ENCODE measurements at regions not wholly inside any gene's neighbourhood (a gene's known extent, or its start where the extent isn't known, plus 50 kb on each side); places are given as distances from the start of the nearest gene placed in this dataset.

DNA sequence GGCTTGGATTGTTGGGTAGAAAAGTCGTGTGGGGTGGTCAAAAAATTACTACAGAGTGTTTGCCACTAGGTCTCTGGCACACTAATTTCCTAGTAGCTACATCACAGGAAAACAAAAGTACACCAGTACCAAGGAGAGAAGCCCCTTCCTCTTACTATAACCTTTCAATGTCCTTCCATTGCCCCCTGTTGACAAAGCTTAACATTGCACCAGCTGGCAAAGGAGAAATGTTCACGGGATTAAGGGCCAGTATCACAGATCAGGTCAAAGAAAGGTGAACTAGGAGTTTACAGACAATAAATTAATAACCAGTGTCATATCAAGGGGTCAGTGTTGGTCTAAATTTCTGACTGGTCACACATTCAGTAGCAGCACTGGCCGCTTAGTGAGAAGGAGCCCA, 1139.6 kb upstream of the FAM98A start:
- H3K4me3 ChIP-seq (ENCODE audit: low read length), result no peak overlapping the region
- no peak for DNase-seq (ENCODE audit: low read depth)
- TF ChIP-seq, protein P1, sequence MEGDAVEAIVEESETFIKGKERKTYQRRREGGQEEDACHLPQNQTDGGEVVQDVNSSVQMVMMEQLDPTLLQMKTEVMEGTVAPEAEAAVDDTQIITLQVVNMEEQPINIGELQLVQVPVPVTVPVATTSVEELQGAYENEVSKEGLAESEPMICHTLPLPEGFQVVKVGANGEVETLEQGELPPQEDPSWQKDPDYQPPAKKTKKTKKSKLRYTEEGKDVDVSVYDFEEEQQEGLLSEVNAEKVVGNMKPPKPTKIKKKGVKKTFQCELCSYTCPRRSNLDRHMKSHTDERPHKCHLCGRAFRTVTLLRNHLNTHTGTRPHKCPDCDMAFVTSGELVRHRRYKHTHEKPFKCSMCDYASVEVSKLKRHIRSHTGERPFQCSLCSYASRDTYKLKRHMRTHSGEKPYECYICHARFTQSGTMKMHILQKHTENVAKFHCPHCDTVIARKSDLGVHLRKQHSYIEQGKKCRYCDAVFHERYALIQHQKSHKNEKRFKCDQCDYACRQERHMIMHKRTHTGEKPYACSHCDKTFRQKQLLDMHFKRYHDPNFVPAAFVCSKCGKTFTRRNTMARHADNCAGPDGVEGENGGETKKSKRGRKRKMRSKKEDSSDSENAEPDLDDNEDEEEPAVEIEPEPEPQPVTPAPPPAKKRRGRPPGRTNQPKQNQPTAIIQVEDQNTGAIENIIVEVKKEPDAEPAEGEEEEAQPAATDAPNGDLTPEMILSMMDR (IDR thresholded peaks at IDR 0.05; ENCODE audit: insufficient read depth, low read depth, low read length, missing control alignments), result no peak

DNA sequence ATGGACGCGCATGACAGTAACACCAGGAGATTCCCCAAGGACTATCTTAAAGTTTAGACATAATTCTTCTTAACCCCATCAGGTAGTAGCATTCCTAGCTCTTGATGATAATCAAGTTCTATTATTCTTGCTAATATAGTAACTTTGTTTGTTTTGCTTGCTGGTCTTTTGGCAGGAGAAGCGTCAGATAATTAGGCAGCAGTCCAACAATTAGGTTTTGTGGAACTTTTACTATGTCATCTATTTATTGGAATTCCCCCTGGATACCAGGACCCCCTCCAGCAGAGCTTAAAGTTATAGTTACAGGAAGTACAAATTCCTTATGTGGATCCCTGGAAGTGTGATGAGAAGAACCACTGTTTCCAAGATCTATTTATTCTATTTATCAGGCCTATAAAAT, 1138.0 kb upstream of the FAM98A start:
- TF ChIP-seq, protein P1 (IDR thresholded peaks at IDR 0.05; ENCODE audit: insufficient read depth, low read depth, low read length, missing control alignments), result no peak
- no peak for DNase-seq (ENCODE audit: low read depth)
- H3K4me3 ChIP-seq (ENCODE audit: low read length), result no peak overlapping the region

DNA sequence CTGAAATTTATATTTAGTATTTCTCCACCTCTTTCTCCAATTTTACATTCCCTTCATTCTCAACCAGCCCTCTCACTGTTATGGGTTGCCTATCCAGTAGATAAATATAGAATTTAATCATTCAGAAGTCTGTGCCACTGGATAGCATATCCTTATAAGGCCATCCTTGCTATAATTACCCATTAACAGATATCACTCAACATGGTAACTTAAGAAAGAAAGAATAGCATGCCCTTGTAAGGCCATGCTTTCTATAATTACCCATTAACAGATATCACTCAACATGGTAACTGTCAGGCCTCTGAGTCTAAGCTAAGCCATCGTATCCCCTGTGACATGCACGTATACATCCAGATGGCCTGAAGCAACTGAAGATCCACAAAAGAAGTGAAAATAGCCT, 1137.4 kb upstream of the FAM98A start:
- no peak overlapping the region for H3K4me3 ChIP-seq (ENCODE audit: low read length)
- TF ChIP-seq, protein P1 (IDR thresholded peaks at IDR 0.05; ENCODE audit: insufficient read depth, low read depth, low read length, missing control alignments), result no peak
- DNase-seq (ENCODE audit: low read depth), result no peak

DNA sequence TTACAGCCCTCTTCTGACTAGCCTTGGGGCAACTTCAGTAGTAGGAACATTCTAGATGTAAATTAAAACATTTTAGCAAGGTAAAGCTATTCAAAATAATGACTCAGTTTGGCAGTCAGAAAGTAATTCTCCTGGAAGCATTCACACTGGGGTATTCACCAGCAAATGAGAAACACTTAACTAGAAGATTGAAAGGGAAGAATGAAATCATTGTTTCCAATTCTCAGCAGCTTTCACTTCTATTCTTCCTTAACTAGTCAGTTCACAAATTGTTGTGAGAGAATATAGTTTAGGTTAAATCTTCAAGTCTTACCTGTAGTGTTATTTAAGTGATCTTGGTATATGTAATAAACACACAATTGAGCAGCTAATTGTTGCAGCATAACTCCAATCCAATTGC, 1135.6 kb upstream of the FAM98A start:
- TF ChIP-seq, protein P1 (IDR thresholded peaks at IDR 0.05; ENCODE audit: insufficient read depth, low read depth, low read length, missing control alignments), result no peak
- no peak for DNase-seq (ENCODE audit: low read depth)
- no peak overlapping the region for H3K4me3 ChIP-seq (ENCODE audit: low read length)

DNA sequence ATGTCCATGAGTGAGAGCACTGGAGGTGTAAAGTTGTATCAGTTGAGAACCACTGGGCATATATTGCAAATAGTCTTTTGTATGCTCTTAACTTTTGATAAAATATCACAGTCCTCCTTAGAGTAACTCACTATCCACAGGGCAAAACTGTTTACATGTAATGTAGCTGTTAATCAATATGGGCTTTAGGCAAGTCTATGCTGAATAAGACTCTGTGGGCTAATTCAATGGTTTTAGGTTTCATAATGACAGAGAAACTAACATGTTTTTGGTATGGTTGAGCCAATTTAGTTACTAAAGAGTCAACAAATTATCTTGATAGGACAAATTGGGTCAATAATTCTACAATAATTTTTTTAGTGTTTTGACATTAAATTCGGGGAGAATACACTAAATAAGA, 1134.9 kb upstream of the FAM98A start:
- H3K4me3 ChIP-seq (ENCODE audit: low read length), result no peak overlapping the region
- TF ChIP-seq, protein P1 (IDR thresholded peaks at IDR 0.05; ENCODE audit: insufficient read depth, low read depth, low read length, missing control alignments), result no peak
- no peak for DNase-seq (ENCODE audit: low read depth)

DNA sequence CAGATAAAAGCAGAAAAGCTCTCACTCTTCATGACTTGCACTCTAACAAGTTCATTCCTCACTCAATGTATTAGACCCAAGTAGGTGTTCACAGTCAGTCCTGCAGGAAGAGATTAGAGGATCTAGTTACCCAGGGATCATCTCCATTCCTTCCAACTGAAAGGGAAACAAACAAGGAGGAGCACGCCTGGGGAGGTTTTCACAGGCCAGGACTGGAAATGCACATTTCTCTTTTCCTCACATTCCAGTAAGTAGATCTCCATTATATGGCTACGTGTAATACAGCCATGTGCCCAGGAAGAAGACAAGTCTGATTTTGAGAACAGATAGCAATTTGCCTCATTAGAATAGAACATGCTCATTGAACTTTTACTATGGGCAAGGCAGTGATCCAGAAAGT, 1132.2 kb upstream of the FAM98A start:
- no peak overlapping the region for H3K4me3 ChIP-seq (ENCODE audit: low read length)
- TF ChIP-seq, protein P1 (IDR thresholded peaks at IDR 0.05; ENCODE audit: insufficient read depth, low read depth, low read length, missing control alignments), result no peak
- DNase-seq (ENCODE audit: low read depth), result no peak

DNA sequence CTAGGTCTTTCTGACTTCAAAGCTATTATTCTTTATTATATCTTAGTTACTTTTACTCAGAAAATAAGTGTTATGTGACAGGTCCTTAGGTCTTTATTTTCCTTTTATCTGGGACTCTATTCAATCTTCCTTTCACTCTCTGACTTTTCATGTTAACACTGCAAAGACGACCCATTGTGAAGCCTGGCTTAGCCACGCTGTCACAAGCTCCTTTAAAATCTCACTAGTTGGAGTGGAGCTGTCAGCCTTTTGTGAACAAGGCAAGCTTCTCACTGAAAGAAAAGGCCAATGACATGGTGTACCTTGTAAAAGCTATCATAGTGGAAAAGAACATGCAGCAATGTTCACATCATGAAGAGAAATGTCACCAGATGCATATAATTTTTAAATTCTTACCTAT, 1130.7 kb upstream of the FAM98A start:
- DNase-seq (ENCODE audit: low read depth), result no peak
- TF ChIP-seq, protein P1 (IDR thresholded peaks at IDR 0.05; ENCODE audit: insufficient read depth, low read depth, low read length, missing control alignments), result no peak
- H3K4me3 ChIP-seq (ENCODE audit: low read length), result no peak overlapping the region
